ENCODE measurements at regions not wholly inside any gene's neighbourhood (a gene's known extent, or its start where the extent isn't known, plus 50 kb on each side); places are given as distances from the start of the nearest gene placed in this dataset.

- no peak for DNase-seq
These were observed 201.0 kb upstream of the RBMS1 start for GRCh38 chr2:160694631-160695030.

DNA sequence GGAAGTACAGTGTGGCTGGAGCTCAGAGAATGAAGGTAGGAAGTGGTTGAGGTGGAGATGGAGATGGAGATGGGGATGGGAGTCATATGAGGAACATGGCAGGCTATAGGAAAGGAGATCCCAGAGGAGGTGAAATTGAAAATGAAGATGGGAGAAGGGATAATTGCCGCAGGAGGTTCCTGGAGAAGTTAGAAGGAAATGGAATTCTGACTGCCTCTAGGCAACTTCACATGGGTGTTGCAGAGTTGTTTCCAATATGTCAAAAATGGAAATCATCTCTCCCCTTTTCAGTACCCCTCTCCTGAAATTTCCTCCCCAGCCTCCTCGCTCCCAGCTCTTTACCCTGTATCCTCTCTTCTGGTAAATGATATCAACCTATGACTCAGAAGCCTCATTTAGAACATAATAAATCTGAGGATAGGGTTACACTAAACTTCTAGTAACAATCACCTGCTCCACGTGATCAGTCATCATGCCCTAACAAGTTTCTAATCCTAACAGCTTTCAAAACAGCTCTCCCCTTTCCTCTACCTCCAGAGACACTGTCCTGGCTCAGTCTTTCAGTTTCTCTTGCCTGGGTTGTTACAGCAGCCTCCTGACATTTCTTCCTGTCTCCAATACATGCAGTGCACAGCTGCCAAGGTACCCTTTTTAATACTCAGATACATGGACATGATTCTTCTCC is 201.9 kb upstream of the RBMS1 start:
- DNase-seq, result no peak
- Histone ChIP-seq H3K36me3 (no peaks in the 10 kb centered on the region), H3K9ac (ENCODE audit: low read depth in 2 of 2, low read length in 2 of 2) (no peak overlapping the region), H3K27ac (no peak overlapping the region), H3K27me3 (no peaks in the 10 kb centered on the region), H3K9me3 (no peaks in the 10 kb centered on the region), H3K4me3 (no peak overlapping the region), H3K4me1 (no peaks in the 10 kb centered on the region)
- TF ChIP-seq, protein P1, sequence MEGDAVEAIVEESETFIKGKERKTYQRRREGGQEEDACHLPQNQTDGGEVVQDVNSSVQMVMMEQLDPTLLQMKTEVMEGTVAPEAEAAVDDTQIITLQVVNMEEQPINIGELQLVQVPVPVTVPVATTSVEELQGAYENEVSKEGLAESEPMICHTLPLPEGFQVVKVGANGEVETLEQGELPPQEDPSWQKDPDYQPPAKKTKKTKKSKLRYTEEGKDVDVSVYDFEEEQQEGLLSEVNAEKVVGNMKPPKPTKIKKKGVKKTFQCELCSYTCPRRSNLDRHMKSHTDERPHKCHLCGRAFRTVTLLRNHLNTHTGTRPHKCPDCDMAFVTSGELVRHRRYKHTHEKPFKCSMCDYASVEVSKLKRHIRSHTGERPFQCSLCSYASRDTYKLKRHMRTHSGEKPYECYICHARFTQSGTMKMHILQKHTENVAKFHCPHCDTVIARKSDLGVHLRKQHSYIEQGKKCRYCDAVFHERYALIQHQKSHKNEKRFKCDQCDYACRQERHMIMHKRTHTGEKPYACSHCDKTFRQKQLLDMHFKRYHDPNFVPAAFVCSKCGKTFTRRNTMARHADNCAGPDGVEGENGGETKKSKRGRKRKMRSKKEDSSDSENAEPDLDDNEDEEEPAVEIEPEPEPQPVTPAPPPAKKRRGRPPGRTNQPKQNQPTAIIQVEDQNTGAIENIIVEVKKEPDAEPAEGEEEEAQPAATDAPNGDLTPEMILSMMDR (IDR thresholded peaks at IDR 0.05), result no peak
- intact Hi-C loops (cut with DNase I), result no loop called here

More at GRCh38 chr2:160694631-160695030, 201.0 kb upstream of the RBMS1 start:
- no peak overlapping the region for H3K4me3 ChIP-seq
- no peaks in the 10 kb centered on the region for H3K36me3 ChIP-seq
- H3K4me1 ChIP-seq, result no peaks in the 10 kb centered on the region
- intact Hi-C loops (cut with DNase I), result no loop called here
- H3K27me3 ChIP-seq, result no peaks in the 10 kb centered on the region
- TF ChIP-seq, protein P1 (IDR thresholded peaks at IDR 0.05), result no peak
- H3K27ac ChIP-seq, result no peak overlapping the region
- H3K9ac ChIP-seq (ENCODE audit: low read depth in 2 of 2, low read length in 2 of 2), result no peak overlapping the region
- H3K9me3 ChIP-seq, result no peaks in the 10 kb centered on the region

GRCh38 chr2:160696087-160696452 is 202.5 kb upstream of the RBMS1 start:
- H3K36me3 ChIP-seq, result no peaks in the 10 kb centered on the region
- H3K4me3 ChIP-seq, result no peak overlapping the region
- intact Hi-C loops (cut with DNase I), result no loop called here
- H3K9me3 ChIP-seq, result no peaks in the 10 kb centered on the region
- no peaks in the 10 kb centered on the region for H3K4me1 ChIP-seq
- no peak overlapping the region for H3K27ac ChIP-seq
- H3K27me3 ChIP-seq, result no peaks in the 10 kb centered on the region
- TF ChIP-seq, protein P1 (IDR thresholded peaks at IDR 0.05), result no peak
- no peak for DNase-seq
- no peak overlapping the region for H3K9ac ChIP-seq (ENCODE audit: low read depth in 2 of 2, low read length in 2 of 2)

- H3K36me3 ChIP-seq, result no peaks in the 10 kb centered on the region
- intact Hi-C loops (cut with DNase I), result no loop called here
- H3K9me3 ChIP-seq, result no peaks in the 10 kb centered on the region
- no peak overlapping the region for H3K9ac ChIP-seq (ENCODE audit: low read depth in 2 of 2, low read length in 2 of 2)
- no peaks in the 10 kb centered on the region for H3K4me1 ChIP-seq
- H3K4me3 ChIP-seq, result no peak overlapping the region
- no peak overlapping the region for H3K27ac ChIP-seq
- TF ChIP-seq, protein P1 (IDR thresholded peaks at IDR 0.05), result no peak
- H3K27me3 ChIP-seq, result no peaks in the 10 kb centered on the region
- no peak for DNase-seq
These were observed 204.2 kb upstream of the RBMS1 start for GRCh38 chr2:160697817-160698216.

- Histone ChIP-seq H3K4me3 (no peak overlapping the region), H3K4me1 (no peaks in the 10 kb centered on the region), H3K36me3 (no peaks in the 10 kb centered on the region), H3K27ac (no peak overlapping the region), H3K9me3 (no peaks in the 10 kb centered on the region), H3K27me3 (no peaks in the 10 kb centered on the region), H3K9ac (ENCODE audit: low read depth in 2 of 2, low read length in 2 of 2) (no peak overlapping the region)
- intact Hi-C loops (cut with DNase I), result no loop called here
- DNase-seq, result no peak
- TF ChIP-seq, protein P1 (IDR thresholded peaks at IDR 0.05), result no peak
These were observed 206.6 kb upstream of the RBMS1 start for GRCh38 chr2:160700021-160700814.
